H9 (cell line): ENCODE measurements at regions not wholly inside any gene's neighbourhood (a gene's known extent, or its start where the extent isn't known, plus 50 kb on each side); places are given as distances from the start of the nearest gene placed in this dataset.

Source experiments
- DNase-seq: peaks from one replicate; pipeline ENCODE4 v3.0.0-alpha.2; 2017
- H2AFZ ChIP-seq: one replicate; pipeline ENCODE4 v1.6.1; 2013; ENCODE audit warnings: mild to moderate bottlenecking, low read length, control low read depth, moderate library complexity
- H2AK5ac ChIP-seq: 2 replicates; pipeline ENCODE4 v1.6.1; 2013; ENCODE audit warnings: low read length, control low read depth, mixed read lengths; ENCODE audit not compliant: insufficient read length
- H2BK120ac ChIP-seq: one replicate; pipeline ENCODE4 v1.6.1; 2013; ENCODE audit warnings: low read depth, mild to moderate bottlenecking, low read length, control low read depth, inconsistent platforms; ENCODE audit not compliant: poor library complexity, severe bottlenecking
- H2BK12ac ChIP-seq: 2 replicates; pipeline ENCODE4 v1.6.1; 2013; ENCODE audit warnings: low read length, control low read depth, mixed read lengths, low read depth; ENCODE audit not compliant: insufficient read length
- H2BK15ac ChIP-seq: 2 replicates; pipeline ENCODE4 v1.6.1; 2013; ENCODE audit warnings: low read depth, low read length, control low read depth
- H2BK20ac ChIP-seq: one replicate; pipeline ENCODE4 v1.6.1; 2013; ENCODE audit warnings: low read depth, mild to moderate bottlenecking, low read length, control low read depth, inconsistent platforms; ENCODE audit not compliant: poor library complexity, severe bottlenecking
- H2BK5ac ChIP-seq: 2 replicates; pipeline ENCODE4 v1.6.1; 2013; ENCODE audit warnings: low read length, control low read depth, mixed read lengths; ENCODE audit not compliant: insufficient read length
- H3K14ac ChIP-seq: 2 replicates; pipeline ENCODE4 v1.6.1; 2013; ENCODE audit warnings: low read length, control low read depth; ENCODE audit not compliant: insufficient read depth
- H3K18ac ChIP-seq: 2 replicates; pipeline ENCODE4 v1.6.1; 2013; ENCODE audit warnings: low read depth, mild to moderate bottlenecking, mixed read lengths, low read length, control low read depth; ENCODE audit not compliant: insufficient read length
- H3K23ac ChIP-seq: 2 replicates; pipeline ENCODE4 v1.6.1; 2013; ENCODE audit warnings: low read length, control low read depth, mixed read lengths, low read depth; ENCODE audit not compliant: insufficient read length
- H3K23me2 ChIP-seq: 2 replicates; pipeline ENCODE4 v1.6.1; 2013; ENCODE audit warnings: low read depth, mild to moderate bottlenecking, mixed read lengths, low read length, control low read depth; ENCODE audit not compliant: insufficient read length, poor library complexity, severe bottlenecking
- H3K27ac ChIP-seq: 2 replicates; pipeline ENCODE4 v1.5.1; 2013; ENCODE audit warnings: low read length, control low read depth, mixed read lengths, low read depth; ENCODE audit not compliant: insufficient read length
- H3K27me3 ChIP-seq: 2 replicates; pipeline ENCODE4 v1.6.1; 2013; ENCODE audit warnings: low read length, control low read depth, inconsistent platforms; ENCODE audit not compliant: insufficient read depth
- H3K4ac ChIP-seq: 2 replicates; pipeline ENCODE4 v1.6.1; 2013; ENCODE audit warnings: low read depth, mild to moderate bottlenecking, control low read depth, inconsistent platforms, low read length, moderate library complexity
- H3K4me1 ChIP-seq: 2 replicates; pipeline ENCODE4 v1.6.1; 2013; ENCODE audit warnings: low read length, control low read depth, inconsistent platforms; ENCODE audit not compliant: insufficient read depth
- H3K4me2 ChIP-seq: 2 replicates; pipeline ENCODE4 v1.6.1; 2013; ENCODE audit warnings: low read length, control low read depth, mixed read lengths; ENCODE audit not compliant: insufficient read length, insufficient read depth
- H3K56ac ChIP-seq: 2 replicates; pipeline ENCODE4 v1.6.1; 2013; ENCODE audit warnings: low read depth, mild to moderate bottlenecking, mixed read lengths, low read length, control low read depth; ENCODE audit not compliant: insufficient read length
- H3K79me1 ChIP-seq: 2 replicates; pipeline ENCODE4 v1.6.1; 2013; ENCODE audit warnings: low read depth, mild to moderate bottlenecking, moderate library complexity, low read length, control low read depth, inconsistent platforms; ENCODE audit not compliant: insufficient read depth, poor library complexity, severe bottlenecking
- H3K79me2 ChIP-seq: 2 replicates; pipeline ENCODE4 v1.6.1; 2013; ENCODE audit warnings: low read length, control low read depth, inconsistent platforms; ENCODE audit not compliant: insufficient read depth
- H3K9ac ChIP-seq: 2 replicates; pipeline ENCODE4 v1.6.1; 2013; ENCODE audit warnings: low read length, control low read depth, mixed read lengths; ENCODE audit not compliant: insufficient read length; ENCODE audit errors: extremely low read depth
- H3K9me3 ChIP-seq: one replicate; pipeline ENCODE4 v1.6.1; 2013; ENCODE audit warnings: low read depth, low read length, inconsistent platforms; ENCODE audit not compliant: control insufficient read depth
- H3T11ph ChIP-seq: one replicate; pipeline ENCODE4 v1.6.1; 2013; ENCODE audit warnings: mild to moderate bottlenecking, low read length, control low read depth, inconsistent platforms
- H4K20me1 ChIP-seq: one replicate; pipeline ENCODE4 v1.6.1; 2013; ENCODE audit not compliant: control insufficient read depth, insufficient read length, insufficient read depth
- H4K5ac ChIP-seq: 2 replicates; pipeline ENCODE4 v1.6.1; 2013; ENCODE audit warnings: low read depth, mild to moderate bottlenecking, mixed read lengths, low read length, control low read depth; ENCODE audit not compliant: insufficient read length
- H4K8ac ChIP-seq: replicated peaks from 2 replicates; pipeline ENCODE4 v1.6.1; 2013; ENCODE audit warnings: low read length, control low read depth, mixed read lengths, low read depth; ENCODE audit not compliant: insufficient read length
- H4K91ac ChIP-seq: 2 replicates; pipeline ENCODE4 v1.6.1; 2013; ENCODE audit warnings: low read depth, mild to moderate bottlenecking, moderate library complexity, mixed read lengths, low read length, control low read depth; ENCODE audit not compliant: insufficient read length
- H3K27ac Mint-ChIP-seq, 3 experiments: 2 replicates in 2 of 3; 3 replicates in 1 of 3; pipeline ENCODE4 v1.8.0; 2020 to 2021; ENCODE audit warnings: mixed read lengths in 3 of 3, mild to moderate bottlenecking in 1 of 3, moderate library complexity in 1 of 3
- H3K27me3 Mint-ChIP-seq: 2 replicates; pipeline ENCODE4 v1.8.0; 2021; ENCODE audit warnings: low read depth, mild to moderate bottlenecking, moderate library complexity, mixed read lengths
- H3K36me3 Mint-ChIP-seq, 3 experiments: 2 replicates in 2 of 3; 3 replicates in 1 of 3; pipeline ENCODE4 v1.8.0; 2020 to 2021; ENCODE audit warnings: low read depth in 3 of 3, mixed read lengths in 3 of 3; ENCODE audit not compliant: insufficient read depth in 1 of 3
- H3K4me1 Mint-ChIP-seq, 2 experiments: 2 replicates each; pipeline ENCODE4 v1.8.0; 2020; ENCODE audit warnings: mixed read lengths in 2 of 2
- H3K4me3 Mint-ChIP-seq, 2 experiments: 2 replicates in 1 of 2; 3 replicates in 1 of 2; pipeline ENCODE4 v1.8.0; 2020 to 2021; ENCODE audit warnings: mild to moderate bottlenecking in 2 of 2, mixed read lengths in 2 of 2, moderate library complexity in 1 of 2
- H3K9me3 Mint-ChIP-seq, 2 experiments: 2 replicates in 1 of 2; 3 replicates in 1 of 2; pipeline ENCODE4 v1.8.0; 2020; ENCODE audit warnings: mild to moderate bottlenecking in 2 of 2, mixed read lengths in 2 of 2, moderate library complexity in 1 of 2
- CTCF ChIP-seq: fragments of 200-600 bp; sonication (generic); conservative IDR thresholded peaks from 3 replicates; pipeline ENCODE4 v1.8.0; 2021; ENCODE audit warnings: antibody characterized with exemption, mild to moderate bottlenecking
- WGBS: extraction: QIAGEN DNeasy Blood & Tissue Kit; methylation state at CpG from one replicate; pipeline ENCODE4 v1.1.7; 2013; ENCODE audit warnings: missing lambda C conversion rate, low lambda C conversion rate, mixed read lengths; ENCODE audit not compliant: insufficient read length; ENCODE audit errors: extremely low coverage; 5-methylcytosine and 5-hydroxymethylcytosine counted together

- Mint-ChIP-seq H3K9me3 (peaks cover 0 to 3% of the 10 kb centered on the region in 2 experiments; a peak in 3 of 5 replicates), H3K27ac (no peak overlapping the region), H3K36me3 (no peaks in the 10 kb centered on the region), H3K27me3 (peaks cover 26% of the 10 kb centered on the region), H3K4me1 (peaks cover 30 to 36% of the 10 kb centered on the region in 2 experiments), H3K4me3 (no peak overlapping the region)
- H4K5ac ChIP-seq, result no peak overlapping the region
- no peak overlapping the region for H3T11ph ChIP-seq
- H2BK12ac ChIP-seq, result no peak overlapping the region
- peaks cover 2% of the 10 kb centered on the region; the same call in 1 of the 2 replicates for H3K27me3 ChIP-seq
- no peaks in the 10 kb centered on the region; the same call in 1 of the 2 replicates for H3K4me1 ChIP-seq
- H2BK15ac ChIP-seq, result no peak overlapping the region
- H3K9me3 ChIP-seq, result no peaks in the 10 kb centered on the region
- no peak overlapping the region for H3K18ac ChIP-seq
- H3K9ac ChIP-seq, result no peak overlapping the region
- H3K4me2 ChIP-seq, result no peak overlapping the region
- no peak overlapping the region for H2BK20ac ChIP-seq
- H4K91ac ChIP-seq, result no peak overlapping the region
- no peaks in the 10 kb centered on the region for H4K20me1 ChIP-seq
- no peak overlapping the region for H2AK5ac ChIP-seq
- H3K27ac ChIP-seq, result no peak overlapping the region
- H3K23ac ChIP-seq, result no peak overlapping the region
- no peak overlapping the region for H3K56ac ChIP-seq
- no peak overlapping the region for H4K8ac ChIP-seq
- no peak overlapping the region for H3K4ac ChIP-seq
- H3K79me2 ChIP-seq, result no peaks in the 10 kb centered on the region
- no peak overlapping the region for H3K14ac ChIP-seq
- no peak for DNase-seq
- no peak for TF ChIP-seq CTCF
- no peak overlapping the region for H2AFZ ChIP-seq
- H3K23me2 ChIP-seq, result no peaks in the 10 kb centered on the region
- no peaks in the 10 kb centered on the region for H3K79me1 ChIP-seq
- no peak overlapping the region for H2BK5ac ChIP-seq
- WGBS, result no CpG with 5 or more reads among the region's 9 CpGs
- H2BK120ac ChIP-seq, result no peak overlapping the region
These were observed 148.9 kb downstream of the SOX3 start for GRCh38 chrX:140355922-140356321.
